ENCODE measurements at regions not wholly inside any gene's neighbourhood (a gene's known extent, or its start where the extent isn't known, plus 50 kb on each side); places are given as distances from the start of the nearest gene placed in this dataset.

DNA sequence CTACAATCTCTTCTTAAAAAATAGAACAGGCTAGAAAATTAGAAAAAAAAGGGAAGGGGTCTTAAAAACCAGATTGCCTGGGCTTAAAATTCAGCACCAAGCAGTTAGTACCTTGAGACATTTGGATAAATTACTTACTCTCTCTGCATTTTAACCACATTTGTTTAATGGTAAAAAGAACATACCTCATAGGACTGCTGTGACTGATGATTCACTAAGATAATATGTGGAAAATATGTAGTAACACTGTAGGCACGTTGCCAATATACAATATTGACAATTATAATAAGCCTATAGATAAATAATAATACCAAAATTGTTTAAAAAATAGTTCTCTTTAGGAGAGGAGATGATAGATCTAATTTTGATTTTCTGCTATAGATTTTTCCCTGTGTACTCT lies 750.4 kb downstream of the TENT5A start:
- TF ChIP-seq, protein P1, sequence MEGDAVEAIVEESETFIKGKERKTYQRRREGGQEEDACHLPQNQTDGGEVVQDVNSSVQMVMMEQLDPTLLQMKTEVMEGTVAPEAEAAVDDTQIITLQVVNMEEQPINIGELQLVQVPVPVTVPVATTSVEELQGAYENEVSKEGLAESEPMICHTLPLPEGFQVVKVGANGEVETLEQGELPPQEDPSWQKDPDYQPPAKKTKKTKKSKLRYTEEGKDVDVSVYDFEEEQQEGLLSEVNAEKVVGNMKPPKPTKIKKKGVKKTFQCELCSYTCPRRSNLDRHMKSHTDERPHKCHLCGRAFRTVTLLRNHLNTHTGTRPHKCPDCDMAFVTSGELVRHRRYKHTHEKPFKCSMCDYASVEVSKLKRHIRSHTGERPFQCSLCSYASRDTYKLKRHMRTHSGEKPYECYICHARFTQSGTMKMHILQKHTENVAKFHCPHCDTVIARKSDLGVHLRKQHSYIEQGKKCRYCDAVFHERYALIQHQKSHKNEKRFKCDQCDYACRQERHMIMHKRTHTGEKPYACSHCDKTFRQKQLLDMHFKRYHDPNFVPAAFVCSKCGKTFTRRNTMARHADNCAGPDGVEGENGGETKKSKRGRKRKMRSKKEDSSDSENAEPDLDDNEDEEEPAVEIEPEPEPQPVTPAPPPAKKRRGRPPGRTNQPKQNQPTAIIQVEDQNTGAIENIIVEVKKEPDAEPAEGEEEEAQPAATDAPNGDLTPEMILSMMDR (IDR thresholded peaks at IDR 0.05; ENCODE audit: low read depth, low read length, missing input control), result no peak
- TF ChIP-seq RAD21 (IDR thresholded peaks at IDR 0.05) (no peak), TAF1 (conservative IDR thresholded peaks at IDR 0.05) (no peak), GABPA (IDR thresholded peaks at IDR 0.05 in 1 of 2, conservative IDR thresholded peaks at IDR 0.05 in 1 of 2) (no peak), HNF4A (conservative IDR thresholded peaks at IDR 0.05) (no peak), JUND (IDR thresholded peaks at IDR 0.05) (no peak), HNF4G (IDR thresholded peaks at IDR 0.05) (no peak), FOXA2 (IDR thresholded peaks at IDR 0.05) (no peak)
- TF ChIP-seq, protein P2, sequence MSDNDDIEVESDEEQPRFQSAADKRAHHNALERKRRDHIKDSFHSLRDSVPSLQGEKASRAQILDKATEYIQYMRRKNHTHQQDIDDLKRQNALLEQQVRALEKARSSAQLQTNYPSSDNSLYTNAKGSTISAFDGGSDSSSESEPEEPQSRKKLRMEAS (IDR thresholded peaks at IDR 0.05), result no peak
- TF ChIP-seq, protein P3, sequence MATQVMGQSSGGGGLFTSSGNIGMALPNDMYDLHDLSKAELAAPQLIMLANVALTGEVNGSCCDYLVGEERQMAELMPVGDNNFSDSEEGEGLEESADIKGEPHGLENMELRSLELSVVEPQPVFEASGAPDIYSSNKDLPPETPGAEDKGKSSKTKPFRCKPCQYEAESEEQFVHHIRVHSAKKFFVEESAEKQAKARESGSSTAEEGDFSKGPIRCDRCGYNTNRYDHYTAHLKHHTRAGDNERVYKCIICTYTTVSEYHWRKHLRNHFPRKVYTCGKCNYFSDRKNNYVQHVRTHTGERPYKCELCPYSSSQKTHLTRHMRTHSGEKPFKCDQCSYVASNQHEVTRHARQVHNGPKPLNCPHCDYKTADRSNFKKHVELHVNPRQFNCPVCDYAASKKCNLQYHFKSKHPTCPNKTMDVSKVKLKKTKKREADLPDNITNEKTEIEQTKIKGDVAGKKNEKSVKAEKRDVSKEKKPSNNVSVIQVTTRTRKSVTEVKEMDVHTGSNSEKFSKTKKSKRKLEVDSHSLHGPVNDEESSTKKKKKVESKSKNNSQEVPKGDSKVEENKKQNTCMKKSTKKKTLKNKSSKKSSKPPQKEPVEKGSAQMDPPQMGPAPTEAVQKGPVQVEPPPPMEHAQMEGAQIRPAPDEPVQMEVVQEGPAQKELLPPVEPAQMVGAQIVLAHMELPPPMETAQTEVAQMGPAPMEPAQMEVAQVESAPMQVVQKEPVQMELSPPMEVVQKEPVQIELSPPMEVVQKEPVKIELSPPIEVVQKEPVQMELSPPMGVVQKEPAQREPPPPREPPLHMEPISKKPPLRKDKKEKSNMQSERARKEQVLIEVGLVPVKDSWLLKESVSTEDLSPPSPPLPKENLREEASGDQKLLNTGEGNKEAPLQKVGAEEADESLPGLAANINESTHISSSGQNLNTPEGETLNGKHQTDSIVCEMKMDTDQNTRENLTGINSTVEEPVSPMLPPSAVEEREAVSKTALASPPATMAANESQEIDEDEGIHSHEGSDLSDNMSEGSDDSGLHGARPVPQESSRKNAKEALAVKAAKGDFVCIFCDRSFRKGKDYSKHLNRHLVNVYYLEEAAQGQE (IDR thresholded peaks at IDR 0.05), result no peak
- TF ChIP-seq, protein P4, sequence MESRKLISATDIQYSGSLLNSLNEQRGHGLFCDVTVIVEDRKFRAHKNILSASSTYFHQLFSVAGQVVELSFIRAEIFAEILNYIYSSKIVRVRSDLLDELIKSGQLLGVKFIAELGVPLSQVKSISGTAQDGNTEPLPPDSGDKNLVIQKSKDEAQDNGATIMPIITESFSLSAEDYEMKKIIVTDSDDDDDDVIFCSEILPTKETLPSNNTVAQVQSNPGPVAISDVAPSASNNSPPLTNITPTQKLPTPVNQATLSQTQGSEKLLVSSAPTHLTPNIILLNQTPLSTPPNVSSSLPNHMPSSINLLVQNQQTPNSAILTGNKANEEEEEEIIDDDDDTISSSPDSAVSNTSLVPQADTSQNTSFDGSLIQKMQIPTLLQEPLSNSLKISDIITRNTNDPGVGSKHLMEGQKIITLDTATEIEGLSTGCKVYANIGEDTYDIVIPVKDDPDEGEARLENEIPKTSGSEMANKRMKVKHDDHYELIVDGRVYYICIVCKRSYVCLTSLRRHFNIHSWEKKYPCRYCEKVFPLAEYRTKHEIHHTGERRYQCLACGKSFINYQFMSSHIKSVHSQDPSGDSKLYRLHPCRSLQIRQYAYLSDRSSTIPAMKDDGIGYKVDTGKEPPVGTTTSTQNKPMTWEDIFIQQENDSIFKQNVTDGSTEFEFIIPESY (IDR thresholded peaks at IDR 0.05), result no peak
- TF ChIP-seq, protein P5, sequence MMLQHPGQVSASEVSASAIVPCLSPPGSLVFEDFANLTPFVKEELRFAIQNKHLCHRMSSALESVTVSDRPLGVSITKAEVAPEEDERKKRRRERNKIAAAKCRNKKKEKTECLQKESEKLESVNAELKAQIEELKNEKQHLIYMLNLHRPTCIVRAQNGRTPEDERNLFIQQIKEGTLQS (IDR thresholded peaks at IDR 0.05), result no peak
